ENCODE measurements at regions not wholly inside any gene's neighbourhood (a gene's known extent, or its start where the extent isn't known, plus 50 kb on each side); places are given as distances from the start of the nearest gene placed in this dataset.

DNA sequence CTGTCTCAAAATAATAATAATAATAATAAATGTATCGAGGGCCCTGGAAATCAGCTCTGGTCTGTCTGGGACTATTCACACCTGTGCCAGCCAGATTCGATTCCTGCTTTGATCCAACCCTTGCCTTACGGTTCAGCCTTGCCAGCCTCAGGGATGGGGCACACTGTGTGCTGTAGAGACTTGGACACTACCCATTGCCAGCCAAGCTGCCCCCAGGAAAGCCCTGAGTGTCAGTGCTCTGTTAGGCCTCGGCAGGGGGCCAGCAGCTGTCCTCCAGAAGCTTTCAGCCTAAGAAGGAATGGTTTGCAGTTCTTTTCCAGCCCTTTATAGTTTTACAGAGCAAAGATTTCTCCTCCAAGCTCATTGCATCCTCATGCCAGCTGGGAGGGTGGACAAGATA is 96.2 kb upstream of the RUNX3 start:
- no peak for FAIRE-seq
- no peak for TF ChIP-seq CBX8 (IDR thresholded peaks at IDR 0.05)
- no peak for TF ChIP-seq RNF2 (IDR thresholded peaks at IDR 0.05; ENCODE audit: borderline replicate concordance, low read depth)
- TF ChIP-seq, protein P1, sequence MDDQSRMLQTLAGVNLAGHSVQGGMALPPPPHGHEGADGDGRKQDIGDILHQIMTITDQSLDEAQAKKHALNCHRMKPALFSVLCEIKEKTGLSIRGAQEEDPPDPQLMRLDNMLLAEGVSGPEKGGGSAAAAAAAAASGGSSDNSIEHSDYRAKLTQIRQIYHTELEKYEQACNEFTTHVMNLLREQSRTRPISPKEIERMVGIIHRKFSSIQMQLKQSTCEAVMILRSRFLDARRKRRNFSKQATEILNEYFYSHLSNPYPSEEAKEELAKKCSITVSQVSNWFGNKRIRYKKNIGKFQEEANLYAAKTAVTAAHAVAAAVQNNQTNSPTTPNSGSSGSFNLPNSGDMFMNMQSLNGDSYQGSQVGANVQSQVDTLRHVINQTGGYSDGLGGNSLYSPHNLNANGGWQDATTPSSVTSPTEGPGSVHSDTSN (IDR thresholded peaks at IDR 0.05) = no peak
- TF ChIP-seq, protein P2, sequence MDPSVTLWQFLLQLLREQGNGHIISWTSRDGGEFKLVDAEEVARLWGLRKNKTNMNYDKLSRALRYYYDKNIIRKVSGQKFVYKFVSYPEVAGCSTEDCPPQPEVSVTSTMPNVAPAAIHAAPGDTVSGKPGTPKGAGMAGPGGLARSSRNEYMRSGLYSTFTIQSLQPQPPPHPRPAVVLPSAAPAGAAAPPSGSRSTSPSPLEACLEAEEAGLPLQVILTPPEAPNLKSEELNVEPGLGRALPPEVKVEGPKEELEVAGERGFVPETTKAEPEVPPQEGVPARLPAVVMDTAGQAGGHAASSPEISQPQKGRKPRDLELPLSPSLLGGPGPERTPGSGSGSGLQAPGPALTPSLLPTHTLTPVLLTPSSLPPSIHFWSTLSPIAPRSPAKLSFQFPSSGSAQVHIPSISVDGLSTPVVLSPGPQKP (IDR thresholded peaks at IDR 0.05; ENCODE audit: low read depth, low read length) = no peak
- TF ChIP-seq HOXA7 (CRISPR knock-in tag; IDR thresholded peaks at IDR 0.05) = no peak
- TF ChIP-seq EHF (CRISPR knock-in tag; IDR thresholded peaks at IDR 0.05) = no peak
- TF ChIP-seq, protein P3, sequence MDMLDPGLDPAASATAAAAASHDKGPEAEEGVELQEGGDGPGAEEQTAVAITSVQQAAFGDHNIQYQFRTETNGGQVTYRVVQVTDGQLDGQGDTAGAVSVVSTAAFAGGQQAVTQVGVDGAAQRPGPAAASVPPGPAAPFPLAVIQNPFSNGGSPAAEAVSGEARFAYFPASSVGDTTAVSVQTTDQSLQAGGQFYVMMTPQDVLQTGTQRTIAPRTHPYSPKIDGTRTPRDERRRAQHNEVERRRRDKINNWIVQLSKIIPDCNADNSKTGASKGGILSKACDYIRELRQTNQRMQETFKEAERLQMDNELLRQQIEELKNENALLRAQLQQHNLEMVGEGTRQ (IDR thresholded peaks at IDR 0.05) = no peak
- no peak for TF ChIP-seq FOXS1 (CRISPR knock-in tag; IDR thresholded peaks at IDR 0.05)
- TF ChIP-seq NPAS2 (CRISPR knock-in tag; IDR thresholded peaks at IDR 0.05; ENCODE audit: borderline replicate concordance) = no peak
- TF ChIP-seq, protein P4, sequence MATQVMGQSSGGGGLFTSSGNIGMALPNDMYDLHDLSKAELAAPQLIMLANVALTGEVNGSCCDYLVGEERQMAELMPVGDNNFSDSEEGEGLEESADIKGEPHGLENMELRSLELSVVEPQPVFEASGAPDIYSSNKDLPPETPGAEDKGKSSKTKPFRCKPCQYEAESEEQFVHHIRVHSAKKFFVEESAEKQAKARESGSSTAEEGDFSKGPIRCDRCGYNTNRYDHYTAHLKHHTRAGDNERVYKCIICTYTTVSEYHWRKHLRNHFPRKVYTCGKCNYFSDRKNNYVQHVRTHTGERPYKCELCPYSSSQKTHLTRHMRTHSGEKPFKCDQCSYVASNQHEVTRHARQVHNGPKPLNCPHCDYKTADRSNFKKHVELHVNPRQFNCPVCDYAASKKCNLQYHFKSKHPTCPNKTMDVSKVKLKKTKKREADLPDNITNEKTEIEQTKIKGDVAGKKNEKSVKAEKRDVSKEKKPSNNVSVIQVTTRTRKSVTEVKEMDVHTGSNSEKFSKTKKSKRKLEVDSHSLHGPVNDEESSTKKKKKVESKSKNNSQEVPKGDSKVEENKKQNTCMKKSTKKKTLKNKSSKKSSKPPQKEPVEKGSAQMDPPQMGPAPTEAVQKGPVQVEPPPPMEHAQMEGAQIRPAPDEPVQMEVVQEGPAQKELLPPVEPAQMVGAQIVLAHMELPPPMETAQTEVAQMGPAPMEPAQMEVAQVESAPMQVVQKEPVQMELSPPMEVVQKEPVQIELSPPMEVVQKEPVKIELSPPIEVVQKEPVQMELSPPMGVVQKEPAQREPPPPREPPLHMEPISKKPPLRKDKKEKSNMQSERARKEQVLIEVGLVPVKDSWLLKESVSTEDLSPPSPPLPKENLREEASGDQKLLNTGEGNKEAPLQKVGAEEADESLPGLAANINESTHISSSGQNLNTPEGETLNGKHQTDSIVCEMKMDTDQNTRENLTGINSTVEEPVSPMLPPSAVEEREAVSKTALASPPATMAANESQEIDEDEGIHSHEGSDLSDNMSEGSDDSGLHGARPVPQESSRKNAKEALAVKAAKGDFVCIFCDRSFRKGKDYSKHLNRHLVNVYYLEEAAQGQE (IDR thresholded peaks at IDR 0.05) = no peak
- TF ChIP-seq CHD2 (IDR thresholded peaks at IDR 0.05; ENCODE audit: low read length, partially characterized antibody) = no peak
- TF ChIP-seq, protein P5, sequence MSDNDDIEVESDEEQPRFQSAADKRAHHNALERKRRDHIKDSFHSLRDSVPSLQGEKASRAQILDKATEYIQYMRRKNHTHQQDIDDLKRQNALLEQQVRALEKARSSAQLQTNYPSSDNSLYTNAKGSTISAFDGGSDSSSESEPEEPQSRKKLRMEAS (IDR thresholded peaks at IDR 0.05) = no peak
- TF ChIP-seq KDM1A (IDR thresholded peaks at IDR 0.05; ENCODE audit: low read depth) = no peak
- TF ChIP-seq MAFK (IDR thresholded peaks at IDR 0.05; ENCODE audit: partially characterized antibody) = no peak

DNA sequence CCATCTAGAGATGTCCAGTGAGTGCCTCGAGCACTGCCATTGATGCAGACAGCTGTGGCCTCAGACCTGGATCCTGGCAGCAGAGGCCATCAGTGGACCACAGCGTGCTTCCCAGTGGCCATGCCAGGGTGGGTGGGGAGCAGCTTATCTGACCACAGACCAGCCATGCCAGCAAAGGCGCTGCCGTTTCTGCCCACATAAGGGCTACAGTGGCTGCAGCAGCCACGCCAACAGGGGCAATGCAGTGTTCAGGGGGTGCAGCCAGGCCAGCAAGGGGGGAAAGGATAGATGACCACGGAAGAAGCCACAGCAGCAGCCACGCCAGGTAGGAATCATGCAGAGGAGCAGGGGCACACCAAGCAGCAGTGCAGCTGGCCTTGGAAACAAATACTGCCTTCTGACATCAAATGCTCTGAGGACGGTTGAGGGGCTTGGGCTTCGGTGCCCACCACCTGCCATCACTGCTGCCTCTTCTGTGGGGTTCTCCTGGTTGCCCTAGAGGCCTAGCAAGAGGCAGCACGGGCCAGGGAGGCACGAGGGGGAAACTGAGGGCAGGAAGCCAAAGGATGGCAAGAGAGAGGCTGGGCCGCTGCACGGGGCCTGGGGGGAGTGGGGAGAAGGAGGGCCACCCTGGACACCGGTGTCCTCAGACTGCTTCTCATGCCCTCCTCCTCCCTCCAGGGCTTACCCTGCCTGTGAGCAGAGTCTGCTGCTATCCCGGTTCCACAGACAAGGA is 94.7 kb upstream of the RUNX3 start:
- H3K4me2 ChIP-seq = no peak overlapping the region
- CTCF ChIA-PET = interaction anchor here (0.9 to 3.2 kb wide), 4 partner anchors 13 to 92 kb away, joined by 3 to 19 read pairs (median 8); no protein-coding TSS in a partner anchor
- DNase-seq (ENCODE audit: low read depth in 1 of 2, low spot score in 1 of 2) (no peak), ATAC-seq (no peak), FAIRE-seq (no peak)
- POLR2A ChIA-PET = no interaction called here
- 58% methylated on average over 8 of the region's 15 CpGs for WGBS (ENCODE audit: missing lambda C conversion rate)
- peaks cover 16% of the 10 kb centered on the region; the same call in 2 of the 3 replicates for H3K4me1 ChIP-seq
- no peaks in the 10 kb centered on the region for H3K9me3 ChIP-seq
- H3K27ac ChIP-seq = peak overlapping the region in 1 of 2 experiments; percentile 90; a peak in 3 of 6 replicates
- H3K4me3 ChIP-seq = no peak overlapping the region
- TF ChIP-seq, protein P6, sequence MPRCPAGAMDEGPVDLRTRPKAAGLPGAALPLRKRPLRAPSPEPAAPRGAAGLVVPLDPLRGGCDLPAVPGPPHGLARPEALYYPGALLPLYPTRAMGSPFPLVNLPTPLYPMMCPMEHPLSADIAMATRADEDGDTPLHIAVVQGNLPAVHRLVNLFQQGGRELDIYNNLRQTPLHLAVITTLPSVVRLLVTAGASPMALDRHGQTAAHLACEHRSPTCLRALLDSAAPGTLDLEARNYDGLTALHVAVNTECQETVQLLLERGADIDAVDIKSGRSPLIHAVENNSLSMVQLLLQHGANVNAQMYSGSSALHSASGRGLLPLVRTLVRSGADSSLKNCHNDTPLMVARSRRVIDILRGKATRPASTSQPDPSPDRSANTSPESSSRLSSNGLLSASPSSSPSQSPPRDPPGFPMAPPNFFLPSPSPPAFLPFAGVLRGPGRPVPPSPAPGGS (IDR thresholded peaks at IDR 0.05) = no peak
- TF ChIP-seq HEYL (CRISPR knock-in tag; IDR thresholded peaks at IDR 0.05) = no peak
- no peak for TF ChIP-seq JUNB (IDR thresholded peaks at IDR 0.05)
- TF ChIP-seq RFX5 (IDR thresholded peaks at IDR 0.05) = no peak
- no peak for TF ChIP-seq FOSB (CRISPR knock-in tag; IDR thresholded peaks at IDR 0.05)
- TF ChIP-seq SMC3 (IDR thresholded peaks at IDR 0.05) = no peak
- no peak for TF ChIP-seq MAZ (IDR thresholded peaks at IDR 0.05; ENCODE audit: borderline replicate concordance, low read depth, low read length)
- no peak for TF ChIP-seq CEBPB (IDR thresholded peaks at IDR 0.05)
- no peak for TF ChIP-seq EP300 (IDR thresholded peaks at IDR 0.05)
- TF ChIP-seq SREBF2 (IDR thresholded peaks at IDR 0.05) = no peak
- TF ChIP-seq PHF8 (IDR thresholded peaks at IDR 0.05; ENCODE audit: borderline replicate concordance, low read depth) = no peak
- TF ChIP-seq NR3C1 (IDR thresholded peaks at IDR 0.05) = no peak
- TF ChIP-seq, protein P7, sequence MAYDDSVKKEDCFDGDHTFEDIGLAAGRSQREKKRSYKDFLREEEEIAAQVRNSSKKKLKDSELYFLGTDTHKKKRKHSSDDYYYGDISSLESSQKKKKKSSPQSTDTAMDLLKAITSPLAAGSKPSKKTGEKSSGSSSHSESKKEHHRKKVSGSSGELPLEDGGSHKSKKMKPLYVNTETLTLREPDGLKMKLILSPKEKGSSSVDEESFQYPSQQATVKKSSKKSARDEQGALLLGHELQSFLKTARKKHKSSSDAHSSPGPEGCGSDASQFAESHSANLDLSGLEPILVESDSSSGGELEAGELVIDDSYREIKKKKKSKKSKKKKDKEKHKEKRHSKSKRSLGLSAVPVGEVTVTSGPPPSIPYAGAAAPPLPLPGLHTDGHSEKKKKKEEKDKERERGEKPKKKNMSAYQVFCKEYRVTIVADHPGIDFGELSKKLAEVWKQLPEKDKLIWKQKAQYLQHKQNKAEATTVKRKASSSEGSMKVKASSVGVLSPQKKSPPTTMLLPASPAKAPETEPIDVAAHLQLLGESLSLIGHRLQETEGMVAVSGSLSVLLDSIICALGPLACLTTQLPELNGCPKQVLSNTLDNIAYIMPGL (CRISPR knock-in tag; IDR thresholded peaks at IDR 0.05; ENCODE audit: borderline replicate concordance) = no peak
- no peak for TF ChIP-seq CBX2 (IDR thresholded peaks at IDR 0.05; ENCODE audit: borderline replicate concordance, low read depth)

More for the DNA sequence above, 96.2 kb upstream of the RUNX3 start:
- no peak overlapping the region for H3K4me3 ChIP-seq
- H3K4me1 ChIP-seq = peaks cover 16% of the 10 kb centered on the region; the same call in 2 of the 3 replicates
- ChIA-PET POLR2A (no interaction called here), CTCF (interaction anchor here (1.7 kb wide), 1 partner anchor 12 kb away, joined by 12 read pairs; no protein-coding TSS in a partner anchor)
- no peak overlapping the region for H3K4me2 ChIP-seq
- no peak for DNase-seq (ENCODE audit: low read depth in 1 of 2, low spot score in 1 of 2)
- no peak for ATAC-seq
- peak overlapping the region in 1 of 2 experiments; percentile 58; a peak in 3 of 6 replicates for H3K27ac ChIP-seq
- WGBS (ENCODE audit: missing lambda C conversion rate) = 48% methylated on average over 3 of the region's 4 CpGs
- H3K9me3 ChIP-seq = no peaks in the 10 kb centered on the region

Measured in A549 (cell line).